H9 (cell line): ENCODE measurements at regions not wholly inside any gene's neighbourhood (a gene's known extent, or its start where the extent isn't known, plus 50 kb on each side); places are given as distances from the start of the nearest gene placed in this dataset.

Experiments used
- DNase-seq: peaks from one replicate; pipeline ENCODE4 v3.0.0-alpha.2; 2017
- H2AFZ ChIP-seq: one replicate; pipeline ENCODE4 v1.6.1; 2013; ENCODE audit warnings: mild to moderate bottlenecking, low read length, control low read depth, moderate library complexity
- H2AK5ac ChIP-seq: 2 replicates; pipeline ENCODE4 v1.6.1; 2013; ENCODE audit warnings: low read length, control low read depth, mixed read lengths; ENCODE audit not compliant: insufficient read length
- H2BK120ac ChIP-seq: one replicate; pipeline ENCODE4 v1.6.1; 2013; ENCODE audit warnings: low read depth, mild to moderate bottlenecking, low read length, control low read depth, inconsistent platforms; ENCODE audit not compliant: poor library complexity, severe bottlenecking
- H2BK12ac ChIP-seq: 2 replicates; pipeline ENCODE4 v1.6.1; 2013; ENCODE audit warnings: low read length, control low read depth, mixed read lengths, low read depth; ENCODE audit not compliant: insufficient read length
- H2BK15ac ChIP-seq: 2 replicates; pipeline ENCODE4 v1.6.1; 2013; ENCODE audit warnings: low read depth, low read length, control low read depth
- H2BK20ac ChIP-seq: one replicate; pipeline ENCODE4 v1.6.1; 2013; ENCODE audit warnings: low read depth, mild to moderate bottlenecking, low read length, control low read depth, inconsistent platforms; ENCODE audit not compliant: poor library complexity, severe bottlenecking
- H2BK5ac ChIP-seq: 2 replicates; pipeline ENCODE4 v1.6.1; 2013; ENCODE audit warnings: low read length, control low read depth, mixed read lengths; ENCODE audit not compliant: insufficient read length
- H3K14ac ChIP-seq: 2 replicates; pipeline ENCODE4 v1.6.1; 2013; ENCODE audit warnings: low read length, control low read depth; ENCODE audit not compliant: insufficient read depth
- H3K18ac ChIP-seq: 2 replicates; pipeline ENCODE4 v1.6.1; 2013; ENCODE audit warnings: low read depth, mild to moderate bottlenecking, mixed read lengths, low read length, control low read depth; ENCODE audit not compliant: insufficient read length
- H3K23ac ChIP-seq: 2 replicates; pipeline ENCODE4 v1.6.1; 2013; ENCODE audit warnings: low read length, control low read depth, mixed read lengths, low read depth; ENCODE audit not compliant: insufficient read length
- H3K23me2 ChIP-seq: 2 replicates; pipeline ENCODE4 v1.6.1; 2013; ENCODE audit warnings: low read depth, mild to moderate bottlenecking, mixed read lengths, low read length, control low read depth; ENCODE audit not compliant: insufficient read length, poor library complexity, severe bottlenecking
- H3K27ac ChIP-seq: 2 replicates; pipeline ENCODE4 v1.5.1; 2013; ENCODE audit warnings: low read length, control low read depth, mixed read lengths, low read depth; ENCODE audit not compliant: insufficient read length
- H3K27me3 ChIP-seq: 2 replicates; pipeline ENCODE4 v1.6.1; 2013; ENCODE audit warnings: low read length, control low read depth, inconsistent platforms; ENCODE audit not compliant: insufficient read depth
- H3K4ac ChIP-seq: 2 replicates; pipeline ENCODE4 v1.6.1; 2013; ENCODE audit warnings: low read depth, mild to moderate bottlenecking, control low read depth, inconsistent platforms, low read length, moderate library complexity
- H3K4me1 ChIP-seq: 2 replicates; pipeline ENCODE4 v1.6.1; 2013; ENCODE audit warnings: low read length, control low read depth, inconsistent platforms; ENCODE audit not compliant: insufficient read depth
- H3K4me2 ChIP-seq: 2 replicates; pipeline ENCODE4 v1.6.1; 2013; ENCODE audit warnings: low read length, control low read depth, mixed read lengths; ENCODE audit not compliant: insufficient read length, insufficient read depth
- H3K56ac ChIP-seq: 2 replicates; pipeline ENCODE4 v1.6.1; 2013; ENCODE audit warnings: low read depth, mild to moderate bottlenecking, mixed read lengths, low read length, control low read depth; ENCODE audit not compliant: insufficient read length
- H3K79me1 ChIP-seq: 2 replicates; pipeline ENCODE4 v1.6.1; 2013; ENCODE audit warnings: low read depth, mild to moderate bottlenecking, moderate library complexity, low read length, control low read depth, inconsistent platforms; ENCODE audit not compliant: insufficient read depth, poor library complexity, severe bottlenecking
- H3K79me2 ChIP-seq: 2 replicates; pipeline ENCODE4 v1.6.1; 2013; ENCODE audit warnings: low read length, control low read depth, inconsistent platforms; ENCODE audit not compliant: insufficient read depth
- H3K9ac ChIP-seq: 2 replicates; pipeline ENCODE4 v1.6.1; 2013; ENCODE audit warnings: low read length, control low read depth, mixed read lengths; ENCODE audit not compliant: insufficient read length; ENCODE audit errors: extremely low read depth
- H3K9me3 ChIP-seq: one replicate; pipeline ENCODE4 v1.6.1; 2013; ENCODE audit warnings: low read depth, low read length, inconsistent platforms; ENCODE audit not compliant: control insufficient read depth
- H3T11ph ChIP-seq: one replicate; pipeline ENCODE4 v1.6.1; 2013; ENCODE audit warnings: mild to moderate bottlenecking, low read length, control low read depth, inconsistent platforms
- H4K20me1 ChIP-seq: one replicate; pipeline ENCODE4 v1.6.1; 2013; ENCODE audit not compliant: control insufficient read depth, insufficient read length, insufficient read depth
- H4K5ac ChIP-seq: 2 replicates; pipeline ENCODE4 v1.6.1; 2013; ENCODE audit warnings: low read depth, mild to moderate bottlenecking, mixed read lengths, low read length, control low read depth; ENCODE audit not compliant: insufficient read length
- H4K8ac ChIP-seq: replicated peaks from 2 replicates; pipeline ENCODE4 v1.6.1; 2013; ENCODE audit warnings: low read length, control low read depth, mixed read lengths, low read depth; ENCODE audit not compliant: insufficient read length
- H4K91ac ChIP-seq: 2 replicates; pipeline ENCODE4 v1.6.1; 2013; ENCODE audit warnings: low read depth, mild to moderate bottlenecking, moderate library complexity, mixed read lengths, low read length, control low read depth; ENCODE audit not compliant: insufficient read length
- H3K27ac Mint-ChIP-seq, 3 experiments: 2 replicates in 2 of 3; 3 replicates in 1 of 3; pipeline ENCODE4 v1.8.0; 2020 to 2021; ENCODE audit warnings: mixed read lengths in 3 of 3, mild to moderate bottlenecking in 1 of 3, moderate library complexity in 1 of 3
- H3K27me3 Mint-ChIP-seq: 2 replicates; pipeline ENCODE4 v1.8.0; 2021; ENCODE audit warnings: low read depth, mild to moderate bottlenecking, moderate library complexity, mixed read lengths
- H3K36me3 Mint-ChIP-seq, 3 experiments: 2 replicates in 2 of 3; 3 replicates in 1 of 3; pipeline ENCODE4 v1.8.0; 2020 to 2021; ENCODE audit warnings: low read depth in 3 of 3, mixed read lengths in 3 of 3; ENCODE audit not compliant: insufficient read depth in 1 of 3
- H3K4me1 Mint-ChIP-seq, 2 experiments: 2 replicates each; pipeline ENCODE4 v1.8.0; 2020; ENCODE audit warnings: mixed read lengths in 2 of 2
- H3K4me3 Mint-ChIP-seq, 2 experiments: 2 replicates in 1 of 2; 3 replicates in 1 of 2; pipeline ENCODE4 v1.8.0; 2020 to 2021; ENCODE audit warnings: mild to moderate bottlenecking in 2 of 2, mixed read lengths in 2 of 2, moderate library complexity in 1 of 2
- H3K9me3 Mint-ChIP-seq, 2 experiments: 2 replicates in 1 of 2; 3 replicates in 1 of 2; pipeline ENCODE4 v1.8.0; 2020; ENCODE audit warnings: mild to moderate bottlenecking in 2 of 2, mixed read lengths in 2 of 2, moderate library complexity in 1 of 2
- WGBS: extraction: QIAGEN DNeasy Blood & Tissue Kit; methylation state at CpG from one replicate; pipeline ENCODE4 v1.1.7; 2013; ENCODE audit warnings: missing lambda C conversion rate, low lambda C conversion rate, mixed read lengths; ENCODE audit not compliant: insufficient read length; ENCODE audit errors: extremely low coverage; 5-methylcytosine and 5-hydroxymethylcytosine counted together
- TF ChIP-seq, protein P1 (sequence below): fragments of 200-600 bp; sonication (generic); conservative IDR thresholded peaks from 3 replicates; pipeline ENCODE4 v1.8.0; 2021; ENCODE audit warnings: antibody characterized with exemption, mild to moderate bottlenecking

DNA sequence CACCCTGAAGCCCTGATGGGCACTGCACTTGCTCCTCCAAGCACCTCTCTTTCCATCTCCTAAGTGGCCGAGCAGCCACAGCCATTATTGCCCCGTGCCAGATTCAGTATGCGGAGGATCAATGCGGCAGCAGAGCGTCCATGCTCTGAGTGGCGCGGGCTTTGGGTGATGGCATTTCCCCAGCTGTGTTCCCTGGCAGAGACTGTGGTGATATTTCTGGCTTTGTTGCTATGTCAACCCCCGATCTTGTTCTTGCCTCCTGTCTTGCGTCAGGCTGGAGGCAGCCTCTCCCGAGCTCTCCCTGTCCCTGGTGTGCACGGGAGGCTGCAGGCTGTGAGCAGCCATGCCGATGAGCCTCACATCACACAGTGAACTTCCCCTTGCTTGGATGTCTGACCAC lies 1018.6 kb downstream of the TBC1D22A start:
- Histone ChIP-seq H4K8ac (no peak overlapping the region), H3K9ac (no peak overlapping the region), H3K4me1 (no peaks in the 10 kb centered on the region), H2BK15ac (no peak overlapping the region), H3K14ac (no peak overlapping the region), H3K56ac (no peak overlapping the region), H3K27me3 (no peaks in the 10 kb centered on the region), H3K27ac (no peak overlapping the region), H2AFZ (no peak overlapping the region), H3T11ph (no peak overlapping the region), H3K18ac (no peak overlapping the region), H3K9me3 (no peaks in the 10 kb centered on the region), H3K79me2 (no peaks in the 10 kb centered on the region), H3K23me2 (no peaks in the 10 kb centered on the region), H4K91ac (no peak overlapping the region), H3K4ac (no peak overlapping the region), H3K79me1 (no peaks in the 10 kb centered on the region), H2AK5ac (no peak overlapping the region), H4K20me1 (no peaks in the 10 kb centered on the region), H2BK120ac (no peak overlapping the region), H2BK12ac (no peak overlapping the region), H2BK5ac (no peak overlapping the region), H4K5ac (no peak overlapping the region), H3K23ac (no peak overlapping the region), H3K4me2 (no peak overlapping the region), H2BK20ac (no peak overlapping the region)
- no peak for DNase-seq
- WGBS = no CpG with 5 or more reads among the region's 12 CpGs
- Mint-ChIP-seq H3K4me3 (no peak overlapping the region), H3K27me3 (peaks cover 45% of the 10 kb centered on the region), H3K36me3 (peaks cover 0 to 3% (median 0%) of the 10 kb centered on the region in 3 experiments; a peak in 1 of 7 replicates), H3K4me1 (peaks cover 13 to 20% of the 10 kb centered on the region in 2 experiments), H3K9me3 (peaks cover 3 to 12% of the 10 kb centered on the region in 2 experiments; a peak in 4 of 5 replicates), H3K27ac (no peak overlapping the region)
- TF ChIP-seq, protein P1, sequence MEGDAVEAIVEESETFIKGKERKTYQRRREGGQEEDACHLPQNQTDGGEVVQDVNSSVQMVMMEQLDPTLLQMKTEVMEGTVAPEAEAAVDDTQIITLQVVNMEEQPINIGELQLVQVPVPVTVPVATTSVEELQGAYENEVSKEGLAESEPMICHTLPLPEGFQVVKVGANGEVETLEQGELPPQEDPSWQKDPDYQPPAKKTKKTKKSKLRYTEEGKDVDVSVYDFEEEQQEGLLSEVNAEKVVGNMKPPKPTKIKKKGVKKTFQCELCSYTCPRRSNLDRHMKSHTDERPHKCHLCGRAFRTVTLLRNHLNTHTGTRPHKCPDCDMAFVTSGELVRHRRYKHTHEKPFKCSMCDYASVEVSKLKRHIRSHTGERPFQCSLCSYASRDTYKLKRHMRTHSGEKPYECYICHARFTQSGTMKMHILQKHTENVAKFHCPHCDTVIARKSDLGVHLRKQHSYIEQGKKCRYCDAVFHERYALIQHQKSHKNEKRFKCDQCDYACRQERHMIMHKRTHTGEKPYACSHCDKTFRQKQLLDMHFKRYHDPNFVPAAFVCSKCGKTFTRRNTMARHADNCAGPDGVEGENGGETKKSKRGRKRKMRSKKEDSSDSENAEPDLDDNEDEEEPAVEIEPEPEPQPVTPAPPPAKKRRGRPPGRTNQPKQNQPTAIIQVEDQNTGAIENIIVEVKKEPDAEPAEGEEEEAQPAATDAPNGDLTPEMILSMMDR = no peak
